GM19397 (cell line): ENCODE measurements at regions not wholly inside any gene's neighbourhood (a gene's known extent, or its start where the extent isn't known, plus 50 kb on each side); places are given as distances from the start of the nearest gene placed in this dataset.

Source experiments
- ATAC-seq: cut with Tn5 transposase; IDR thresholded peaks from one replicate; pipeline ENCODE4 v1.9.1; 2021; ENCODE audit warnings: mild to moderate bottlenecking, moderate library complexity; ENCODE audit not compliant: unreplicated experiment

DNA sequence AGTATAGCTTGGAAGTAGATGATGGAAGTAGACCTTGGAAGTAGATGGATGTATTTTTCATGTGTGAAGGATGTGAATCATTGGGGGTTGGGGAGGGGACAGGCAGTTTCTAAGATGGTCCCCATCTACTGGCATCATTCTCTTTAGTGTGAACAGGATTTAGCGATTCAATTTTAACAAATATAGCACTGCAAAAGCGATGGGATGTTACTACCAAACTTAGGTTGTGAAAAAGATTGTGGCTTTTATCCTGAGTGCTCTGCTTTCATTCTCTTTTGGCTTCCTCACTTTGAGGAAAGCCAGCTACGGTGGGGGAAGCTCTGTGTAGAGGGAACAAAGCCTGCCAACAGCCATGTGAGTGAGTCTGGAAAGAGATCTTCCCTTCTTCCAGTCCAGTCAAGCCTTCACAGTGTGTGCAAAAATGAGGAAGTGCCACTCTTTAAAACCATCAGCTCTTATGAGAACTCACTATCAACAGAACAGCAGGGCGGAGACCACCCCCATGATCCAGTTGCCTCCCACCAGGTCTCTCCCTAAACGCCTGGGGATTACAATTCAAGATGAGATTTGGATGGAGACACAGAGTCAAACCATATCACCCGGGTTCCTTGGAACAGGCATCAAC is 441.4 kb downstream of the SH3GL2 start:
- ATAC-seq: no peak

DNA sequence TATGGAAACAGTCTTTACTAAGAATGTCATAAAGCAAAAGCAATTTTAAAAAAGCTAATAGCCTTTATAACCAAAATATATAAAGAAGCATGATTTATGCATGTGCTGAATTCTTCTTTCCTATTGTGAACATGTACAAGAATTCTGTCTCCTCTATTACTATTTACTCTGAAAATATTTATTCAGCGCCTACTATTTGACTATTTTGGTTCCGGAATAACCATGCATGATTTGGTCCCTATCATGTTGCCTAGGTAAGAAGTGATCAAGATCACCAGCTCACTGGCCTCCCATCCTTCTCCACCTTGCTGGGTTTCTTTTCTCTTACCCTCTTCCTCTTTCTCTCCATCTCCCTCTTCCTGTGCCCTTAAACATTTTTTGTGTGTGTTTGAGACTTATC is 443.8 kb downstream of the SH3GL2 start:
- ATAC-seq: no peak

DNA sequence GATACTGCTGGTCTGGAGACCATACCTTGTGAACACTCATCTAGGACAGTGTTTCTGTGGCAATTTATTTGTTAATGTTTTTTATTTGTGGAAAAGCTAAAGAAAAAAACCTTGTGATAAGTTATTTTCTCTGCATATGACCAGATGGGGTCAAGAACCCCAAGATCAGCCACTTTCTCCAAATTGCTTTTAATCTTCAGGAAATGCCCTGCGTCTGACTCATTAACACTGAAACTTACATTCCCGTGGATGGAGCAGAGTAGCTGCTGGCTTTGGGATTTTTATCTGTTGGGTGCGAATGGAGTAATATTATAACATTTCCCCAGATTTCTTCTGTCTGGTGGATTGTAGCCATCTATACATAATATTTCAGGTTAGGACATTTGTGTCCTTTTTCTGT is 444.5 kb downstream of the SH3GL2 start:
- no peak for ATAC-seq

DNA sequence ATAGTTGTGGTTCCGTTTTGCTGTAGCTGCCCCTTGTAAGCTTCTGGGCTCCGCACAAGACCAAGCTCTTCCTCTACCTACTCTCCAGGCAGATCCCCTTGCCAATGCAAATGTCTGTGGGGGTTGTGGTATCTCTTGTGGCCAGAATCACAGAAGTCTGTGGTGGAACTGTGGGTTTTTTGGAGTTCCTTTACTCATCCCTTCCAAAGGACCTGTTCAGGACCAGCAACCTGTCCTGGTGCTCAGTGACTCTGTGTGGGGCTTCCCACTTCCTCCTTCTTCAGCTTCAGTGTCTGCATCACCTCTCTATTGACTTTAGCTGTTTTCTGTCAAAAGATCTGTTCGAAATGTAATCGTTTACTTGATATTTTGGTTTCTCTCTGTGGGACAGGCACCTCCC is 441.3 kb upstream of the ADAMTSL1 start:
- no peak for ATAC-seq

DNA sequence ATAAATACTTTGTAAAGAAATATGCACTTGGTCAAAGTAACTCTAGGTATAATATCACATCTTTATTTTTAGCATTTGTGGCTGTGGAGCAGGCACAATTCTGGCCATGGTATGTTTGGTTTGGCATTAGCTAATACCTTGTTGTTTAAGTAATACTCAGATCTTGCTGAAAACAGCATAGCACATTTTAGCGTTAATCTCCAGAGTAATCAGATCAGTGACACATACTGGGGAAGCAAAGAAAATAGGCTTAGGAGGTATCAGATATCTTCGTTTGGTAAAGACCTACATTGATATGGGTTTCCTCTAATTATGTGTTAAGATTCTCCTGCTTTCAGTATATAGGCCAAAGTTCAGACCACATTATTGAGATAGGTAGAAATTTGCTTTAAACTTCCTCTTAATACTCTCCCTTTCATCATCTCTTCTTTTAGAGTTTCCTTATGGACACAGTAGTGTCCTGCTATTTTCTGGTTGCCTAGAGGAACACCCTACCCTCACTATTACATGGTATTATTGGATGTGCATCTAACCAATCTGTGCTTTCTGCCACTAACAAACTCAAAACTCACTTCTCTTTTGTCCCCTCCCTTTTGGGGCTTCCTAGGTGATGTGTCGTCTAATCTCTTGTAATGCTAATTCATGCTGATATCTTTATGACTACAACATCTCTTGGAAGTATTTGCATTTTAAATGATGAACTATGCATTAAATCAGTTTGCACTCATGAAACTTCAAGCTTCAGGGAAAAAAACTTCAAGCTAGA is 437.3 kb upstream of the ADAMTSL1 start:
- ATAC-seq: no peak

DNA sequence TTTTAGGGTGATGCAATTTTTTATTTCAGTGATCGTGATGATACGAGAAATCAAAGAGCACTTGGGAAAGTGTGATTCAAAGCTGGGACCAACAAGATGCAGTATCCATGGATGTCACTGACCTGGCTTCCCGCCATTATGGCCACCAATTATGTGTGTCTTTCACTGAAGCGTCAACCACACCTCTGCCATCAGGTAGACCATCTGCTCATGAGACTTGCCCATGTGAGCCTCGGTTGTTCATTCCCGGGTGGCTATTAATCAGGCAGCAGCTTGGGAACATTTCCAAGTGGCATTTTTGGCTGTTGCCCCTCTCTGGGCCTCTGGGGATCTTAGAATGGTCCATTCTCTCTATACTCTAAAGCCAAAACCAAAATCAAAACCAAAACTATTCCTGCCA is 436.0 kb upstream of the ADAMTSL1 start:
- no peak for ATAC-seq

DNA sequence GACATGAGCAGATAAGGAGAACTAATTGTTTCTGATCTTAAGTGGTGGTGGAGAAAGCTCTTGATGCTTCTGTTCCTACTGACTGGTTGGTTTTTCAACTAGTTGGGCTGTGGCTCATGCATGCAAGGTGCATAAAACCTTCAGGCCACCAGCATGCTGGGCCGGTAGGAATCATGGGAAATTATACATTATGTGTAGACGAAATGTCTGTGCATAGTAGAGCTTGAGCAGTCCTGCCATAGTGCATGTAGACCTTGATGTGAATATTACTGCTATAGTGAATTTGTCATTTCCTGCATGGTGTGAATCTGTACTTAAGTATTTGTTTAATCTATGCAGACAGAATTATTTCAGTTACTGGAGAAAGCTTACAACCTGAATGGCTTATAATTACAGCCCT is 433.6 kb upstream of the ADAMTSL1 start:
- ATAC-seq: no peak

DNA sequence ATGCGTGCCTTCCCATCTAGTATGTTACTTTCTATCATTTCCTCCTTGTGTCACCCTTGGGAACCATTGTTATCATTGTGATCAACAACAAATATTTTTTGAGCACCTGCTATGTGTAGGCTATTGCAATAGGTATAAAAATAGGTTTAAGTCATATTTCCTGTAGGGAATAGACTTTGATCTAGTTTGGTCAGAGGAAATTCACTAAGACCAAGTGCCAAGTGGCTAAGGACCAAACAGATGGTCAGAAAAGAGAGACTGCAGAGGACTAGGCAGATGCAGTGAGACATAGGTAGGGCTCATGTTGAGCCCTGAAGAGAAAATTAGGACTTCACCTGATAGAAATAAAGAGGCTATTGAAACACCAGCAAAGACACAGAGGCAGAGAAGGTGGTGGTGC is 430.0 kb upstream of the ADAMTSL1 start:
- no peak for ATAC-seq

DNA sequence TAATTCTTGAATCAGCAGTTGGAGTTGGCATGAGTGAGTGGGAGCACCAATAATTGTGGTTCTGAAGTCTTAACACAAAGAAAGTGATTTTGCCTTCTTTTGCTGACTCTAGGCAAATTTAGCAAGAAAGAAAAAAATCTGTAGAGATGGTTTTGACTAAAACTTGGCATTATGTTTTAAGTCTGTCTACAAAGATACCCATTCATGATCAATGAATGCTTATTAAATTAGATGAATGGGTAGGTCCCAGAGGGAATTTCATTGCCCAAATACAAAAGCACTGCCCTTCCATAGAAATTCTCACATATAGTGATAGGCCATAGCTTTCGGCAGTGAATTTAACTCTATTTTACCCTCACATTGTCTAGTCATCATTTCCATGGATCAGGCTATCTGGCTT is 428.6 kb upstream of the ADAMTSL1 start:
- ATAC-seq: no peak

DNA sequence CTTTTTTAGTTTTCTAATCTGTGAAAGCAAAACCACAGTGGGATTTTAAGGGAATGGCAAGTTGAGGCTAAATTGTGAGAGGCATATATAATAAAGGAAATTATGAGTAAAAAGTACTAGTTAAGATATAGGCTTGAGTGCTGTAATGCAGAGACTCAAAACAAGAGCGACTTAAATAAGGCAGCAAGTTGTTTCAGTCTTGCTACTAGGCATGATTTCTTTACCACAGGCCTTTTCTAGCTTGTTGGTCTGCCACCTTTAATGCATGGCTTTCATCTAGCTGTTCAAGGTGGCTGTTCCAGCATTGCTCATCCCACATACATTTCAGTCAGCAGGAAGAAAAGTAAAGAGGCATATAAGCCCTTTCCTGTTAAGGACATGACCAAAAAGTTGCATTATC is 427.9 kb upstream of the ADAMTSL1 start:
- ATAC-seq: no peak

DNA sequence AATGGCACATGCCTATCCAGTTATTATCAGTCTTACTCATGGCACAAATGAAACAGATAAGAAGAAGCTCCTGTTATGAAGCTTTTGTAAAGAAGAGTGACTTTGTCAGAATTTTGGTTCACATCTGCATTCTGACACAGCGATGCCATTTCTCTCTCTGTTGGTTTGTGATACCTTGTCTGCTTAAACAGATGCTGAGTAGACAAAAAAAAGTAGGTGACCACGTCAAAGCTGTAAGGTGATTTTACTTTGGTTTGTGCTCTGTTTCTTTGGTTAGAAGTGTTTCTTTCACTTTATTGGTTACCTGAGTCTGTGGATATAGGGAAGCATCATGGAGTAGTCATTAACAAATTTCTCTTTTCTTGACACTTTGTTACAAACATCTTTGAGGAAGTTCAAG is 422.3 kb upstream of the ADAMTSL1 start:
- ATAC-seq: no peak

DNA sequence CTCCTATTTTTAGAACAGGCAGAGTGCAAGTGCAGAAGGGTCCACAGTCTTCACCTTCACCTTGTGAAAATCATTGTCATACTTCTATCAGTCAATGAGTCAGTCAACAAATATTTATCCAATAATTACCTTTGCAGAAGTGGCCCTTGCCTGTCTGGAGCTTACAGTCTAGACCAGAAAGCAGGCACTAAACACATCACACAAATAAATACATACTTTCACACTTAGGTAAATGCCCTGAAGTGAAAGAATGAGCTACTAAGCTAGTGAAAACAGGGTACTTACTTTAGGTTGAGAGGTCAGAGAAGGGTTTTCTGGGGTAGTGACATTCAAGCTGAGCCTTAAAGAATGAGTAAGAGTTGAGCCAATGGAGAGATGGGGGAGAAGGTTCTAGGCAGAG is 421.9 kb upstream of the ADAMTSL1 start:
- no peak for ATAC-seq

DNA sequence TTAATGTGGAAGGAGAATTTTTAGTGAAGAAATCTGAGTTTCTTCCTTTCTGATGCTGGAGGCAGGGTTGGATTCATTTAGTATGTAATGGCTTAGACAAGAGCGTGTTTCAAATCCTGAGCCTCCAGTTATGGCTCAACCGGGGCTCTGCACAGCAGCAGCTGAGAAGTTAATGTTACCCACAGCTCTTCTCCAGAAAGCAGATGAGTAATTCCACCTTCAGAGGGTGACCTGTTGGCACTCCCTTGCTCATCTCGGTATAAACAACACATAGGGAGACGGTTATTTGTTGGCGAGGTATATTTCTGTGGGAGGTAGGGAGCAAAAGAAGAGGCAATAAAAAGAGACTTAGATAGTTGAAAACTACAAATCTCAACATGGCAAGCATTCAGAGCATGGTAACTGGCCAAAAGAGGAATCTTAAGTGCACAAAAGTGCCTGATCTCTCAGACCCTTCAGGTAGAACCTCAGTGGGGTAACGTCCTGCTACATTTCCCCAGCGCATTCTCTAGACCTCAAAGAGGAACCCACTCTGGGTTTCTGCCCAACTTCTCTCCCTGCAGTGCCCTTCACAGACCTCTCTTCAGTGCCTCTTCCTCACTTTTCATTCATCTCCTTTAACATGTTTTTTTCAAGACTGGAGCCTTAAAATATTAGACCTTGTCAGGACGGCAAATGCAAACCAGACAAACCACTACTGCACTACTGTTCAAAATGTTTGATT is 417.5 kb upstream of the ADAMTSL1 start:
- no peak for ATAC-seq

DNA sequence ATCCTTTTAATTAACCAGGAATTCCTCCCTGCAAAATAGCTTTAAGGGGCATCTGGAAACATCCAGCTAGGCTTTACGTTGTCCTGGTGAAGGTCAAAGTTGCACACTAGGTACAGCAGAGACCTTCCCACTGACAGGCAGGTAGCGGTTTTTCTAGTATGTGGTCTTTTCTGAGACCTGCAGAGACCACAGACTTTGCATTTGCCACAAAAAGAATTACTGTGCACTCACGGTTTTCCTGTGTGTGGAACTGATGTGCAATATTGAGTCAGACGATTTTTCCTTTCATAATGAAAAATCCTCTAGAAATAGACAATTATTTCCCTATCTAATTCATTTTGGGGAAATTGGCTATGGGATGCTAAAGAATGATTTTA is 417.0 kb upstream of the ADAMTSL1 start:
- ATAC-seq: peak; percentile 96

DNA sequence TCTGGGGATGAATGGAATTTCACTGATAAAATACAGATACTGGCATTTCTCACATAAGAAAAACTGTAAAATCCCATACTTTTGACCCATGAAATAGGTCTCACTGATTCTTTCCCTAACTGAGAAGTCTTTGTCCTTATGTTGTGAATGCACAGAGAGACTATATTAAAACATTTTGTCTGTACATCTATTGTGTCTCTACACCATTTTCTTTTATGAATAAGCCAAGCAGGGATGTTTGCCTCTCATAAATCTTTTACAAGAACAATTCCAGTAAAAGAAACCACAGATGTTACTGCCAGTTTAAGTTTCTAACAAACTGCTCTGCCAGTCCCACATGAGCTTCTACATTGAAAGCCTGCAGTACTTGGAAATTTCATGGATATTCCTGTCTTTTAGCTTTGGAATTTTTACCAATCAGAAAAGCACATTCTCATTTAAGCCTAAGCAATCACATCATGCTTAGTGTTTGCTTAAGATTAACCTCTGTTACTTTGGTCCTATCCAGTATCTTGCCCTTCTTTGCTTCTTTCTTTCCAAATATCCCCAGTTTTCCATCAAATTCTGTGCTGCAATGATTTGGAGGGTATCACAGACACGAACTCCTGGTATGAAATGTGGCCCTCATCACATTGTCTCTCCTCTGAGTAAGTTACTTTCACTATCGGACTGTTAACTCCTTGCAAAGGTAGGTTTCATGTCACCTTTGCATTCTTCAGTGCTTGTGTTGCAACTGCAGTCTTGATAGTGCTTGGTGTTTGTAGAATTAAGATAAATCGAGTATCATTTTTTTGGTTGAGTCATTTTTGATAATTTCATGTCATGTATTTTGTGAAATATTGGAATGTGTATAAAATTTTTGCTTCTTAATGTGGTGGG is 415.1 kb upstream of the ADAMTSL1 start:
- no peak for ATAC-seq

DNA sequence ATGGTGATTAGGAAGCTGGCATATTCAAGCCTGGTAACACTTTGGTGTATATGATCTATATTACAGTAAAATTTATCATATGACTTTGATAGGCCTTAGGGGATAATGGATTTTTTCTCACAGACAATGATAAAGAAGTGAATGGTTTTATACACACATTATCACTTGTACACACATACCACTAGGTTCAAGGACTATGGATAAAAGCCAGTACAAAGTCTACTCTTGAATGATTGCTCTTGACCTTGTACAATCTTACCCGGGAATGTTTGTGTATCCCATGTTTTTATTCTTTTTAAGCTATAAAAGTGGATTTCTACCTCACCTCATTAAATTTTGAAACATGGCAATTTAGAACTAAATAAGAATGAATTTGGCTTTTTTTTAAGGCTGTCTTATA is 414.5 kb upstream of the ADAMTSL1 start:
- no peak for ATAC-seq

DNA sequence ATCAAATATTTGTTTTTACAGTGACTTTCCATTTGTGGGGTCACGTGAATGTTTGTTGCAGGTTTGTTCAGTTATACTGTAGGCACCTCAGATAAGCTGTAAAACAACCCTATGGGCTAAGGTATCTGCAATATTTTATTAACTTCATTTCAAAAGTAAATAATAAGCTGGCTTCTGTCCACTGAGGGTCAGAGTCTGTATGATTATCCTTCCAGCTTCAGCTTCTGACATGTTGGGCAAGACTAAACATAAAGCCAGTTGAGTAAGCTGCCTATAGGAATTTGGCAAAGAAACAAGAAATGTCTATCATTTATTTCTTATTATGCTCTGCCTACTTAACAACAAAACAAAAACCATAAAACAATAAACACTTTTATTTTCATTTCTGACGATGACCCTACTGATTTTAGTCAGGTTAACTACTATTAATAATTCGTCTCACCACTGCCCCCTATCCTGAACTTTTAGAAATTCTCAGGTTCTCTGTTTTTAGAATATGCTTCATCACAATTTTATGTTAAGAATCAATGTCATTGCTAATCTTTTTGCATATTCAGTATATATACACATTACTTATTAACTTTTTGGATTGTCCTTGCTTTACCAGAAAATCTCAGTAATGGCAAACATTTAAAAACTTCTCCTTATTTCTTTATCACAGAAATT is 413.6 kb upstream of the ADAMTSL1 start:
- no peak for ATAC-seq

DNA sequence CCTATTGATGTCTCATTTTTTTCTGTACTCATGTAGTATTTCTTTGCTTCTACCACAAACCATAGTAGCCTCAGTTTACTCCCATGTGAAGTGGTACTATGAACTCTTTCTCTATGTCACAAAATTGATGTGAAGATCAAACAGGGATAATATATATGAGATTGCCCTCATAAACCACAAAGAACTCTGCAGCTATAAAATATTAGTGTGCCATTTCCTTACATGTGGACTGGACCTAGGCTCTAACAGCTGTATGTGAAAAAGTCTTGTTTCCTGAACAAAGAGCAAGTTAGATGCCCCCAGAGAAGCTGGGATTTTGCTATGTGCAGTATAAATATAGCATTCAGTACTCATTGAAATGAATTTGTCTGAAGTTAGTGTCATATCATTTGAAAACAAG is 412.6 kb upstream of the ADAMTSL1 start:
- no peak for ATAC-seq

DNA sequence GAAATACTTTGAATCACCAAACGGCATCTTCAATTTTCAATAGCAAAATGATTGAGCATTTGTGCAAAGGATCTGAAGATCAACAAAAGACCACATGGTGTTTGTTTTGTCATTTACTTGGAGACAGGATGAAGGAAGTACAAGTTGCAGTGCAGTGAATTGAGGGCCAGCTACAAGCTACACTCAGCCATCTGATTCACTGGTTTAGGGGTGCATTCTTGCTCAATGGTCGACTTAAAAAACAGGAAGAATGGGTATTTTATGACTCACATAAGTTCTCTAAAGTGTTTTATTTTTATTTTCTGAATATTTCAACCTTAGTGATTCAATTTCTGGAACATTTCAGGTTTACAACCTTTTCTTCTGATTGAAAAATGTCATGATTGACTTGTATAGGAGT is 412.1 kb upstream of the ADAMTSL1 start:
- ATAC-seq: no peak

DNA sequence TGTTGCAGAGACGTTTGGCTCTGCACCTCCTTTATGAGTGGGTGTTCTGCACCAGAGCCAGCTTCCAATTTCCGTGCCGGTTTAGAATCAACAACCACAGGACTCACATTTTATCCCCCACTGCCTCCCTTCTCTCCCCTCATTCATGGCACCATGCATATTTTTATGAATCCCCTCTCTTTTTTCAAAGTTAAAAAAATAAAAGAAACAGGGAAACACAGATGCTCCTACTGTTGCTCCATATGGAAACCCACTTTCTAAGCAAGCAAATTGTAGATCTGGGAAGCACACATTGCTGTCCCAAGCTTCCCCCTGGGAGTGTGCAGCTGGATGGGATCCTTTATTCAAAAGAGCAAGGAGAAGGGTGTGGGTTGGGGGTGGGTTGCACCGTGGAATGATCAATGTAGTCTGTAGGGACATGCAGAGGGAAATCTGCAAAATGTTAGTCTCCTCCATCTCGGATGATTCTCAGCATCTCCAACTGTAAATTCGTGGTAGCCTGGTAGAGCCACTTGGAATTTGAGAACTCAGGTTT is 410.0 kb upstream of the ADAMTSL1 start:
- no peak for ATAC-seq
